DMS53 treated with DMSO at 0.1 percent for 48 hours (cell line): ENCODE measurements at regions not wholly inside any gene's neighbourhood (a gene's known extent, or its start where the extent isn't known, plus 50 kb on each side); places are given as distances from the start of the nearest gene placed in this dataset.

Experiments
- DNase-seq: peaks from one replicate; lab custom pipeline; 2025; ENCODE audit not compliant: unreplicated experiment; lab: John Stamatoyannopoulos, UW

DNA sequence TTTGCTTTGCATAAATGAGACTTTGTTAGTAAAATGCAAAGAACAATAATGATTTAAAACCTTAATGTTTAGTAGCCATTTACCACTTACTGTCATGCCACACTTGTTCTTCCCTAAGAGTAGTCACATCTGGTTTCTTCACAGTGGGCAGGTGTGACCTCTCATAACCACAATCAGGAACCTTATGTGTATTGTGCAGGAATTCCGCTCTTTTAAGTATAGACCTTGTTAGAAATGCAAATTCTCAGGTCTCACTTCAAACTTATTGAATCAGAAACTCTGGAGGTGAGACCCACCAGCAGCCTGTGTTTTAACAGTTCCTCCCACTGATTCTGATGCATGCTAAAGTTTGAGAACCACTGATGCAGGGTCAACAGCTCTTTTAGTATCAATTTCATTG, 518.8 kb upstream of the MEX3C start:
- no peak for DNase-seq

- DNase-seq: no peak
Observed at GRCh38 chr18:51721388-51721787, 523.9 kb upstream of the MEX3C start.

GRCh38 chr18:51721996-51722395, 524.5 kb upstream of the MEX3C start:
- DNase-seq: no peak

- DNase-seq: no peak
Observed at GRCh38 chr18:51724790-51725721, 527.6 kb upstream of the MEX3C start.

DNA sequence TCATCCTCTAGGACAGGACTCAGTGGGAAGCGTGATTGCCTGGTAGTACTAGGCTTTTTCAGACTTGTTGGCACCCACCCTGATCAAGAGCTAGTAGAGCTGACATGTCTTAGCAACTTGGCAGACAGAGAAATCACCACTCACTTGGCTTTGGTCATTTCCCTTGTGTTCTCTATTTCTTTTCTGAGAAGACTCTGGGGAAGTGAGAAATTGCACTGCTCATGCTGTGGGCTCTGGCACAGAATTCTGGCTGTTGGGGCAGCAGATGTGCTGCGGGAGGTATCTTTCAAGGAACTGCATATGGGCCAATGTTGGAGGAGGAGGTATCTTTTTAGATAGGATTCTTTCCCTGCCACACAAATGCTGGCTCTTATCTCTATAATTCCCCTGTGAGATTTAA, 529.1 kb upstream of the MEX3C start:
- DNase-seq: no peak

- no peak for DNase-seq
Observed at GRCh38 chr18:51727780-51728179, 530.3 kb upstream of the MEX3C start.

GRCh38 chr18:51731070-51731469, 533.6 kb upstream of the MEX3C start:
- no peak for DNase-seq

DNA sequence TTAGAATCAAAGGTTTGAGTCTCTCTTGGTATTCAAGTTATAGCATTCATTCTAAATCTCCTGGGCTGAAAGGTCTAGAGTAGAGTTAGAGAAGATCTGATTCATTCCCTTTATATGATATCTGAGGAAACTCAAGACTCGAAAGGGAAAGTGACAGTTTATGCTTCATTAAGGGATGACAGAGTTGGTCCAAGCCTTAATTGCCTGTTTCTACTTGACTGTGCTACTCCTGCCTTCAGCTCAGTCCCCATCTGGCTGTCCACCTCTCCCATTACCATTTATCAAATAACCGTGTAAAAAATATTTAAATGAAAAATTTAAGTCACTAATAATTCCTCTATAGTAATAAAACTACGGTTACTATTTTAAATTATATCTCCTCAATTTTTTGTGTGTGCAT, 537.1 kb upstream of the MEX3C start:
- DNase-seq: no peak

- DNase-seq: peak; percentile 87
Observed at GRCh38 chr18:51739044-51739666, 541.7 kb upstream of the MEX3C start.

- DNase-seq: no peak
Observed at GRCh38 chr18:51751901-51752300, 554.4 kb upstream of the MEX3C start.

- DNase-seq: no peak
Observed at GRCh38 chr18:51753365-51754057, 556.0 kb upstream of the MEX3C start.

GRCh38 chr18:51754566-51754965, 557.1 kb upstream of the MEX3C start:
- DNase-seq: no peak

DNA sequence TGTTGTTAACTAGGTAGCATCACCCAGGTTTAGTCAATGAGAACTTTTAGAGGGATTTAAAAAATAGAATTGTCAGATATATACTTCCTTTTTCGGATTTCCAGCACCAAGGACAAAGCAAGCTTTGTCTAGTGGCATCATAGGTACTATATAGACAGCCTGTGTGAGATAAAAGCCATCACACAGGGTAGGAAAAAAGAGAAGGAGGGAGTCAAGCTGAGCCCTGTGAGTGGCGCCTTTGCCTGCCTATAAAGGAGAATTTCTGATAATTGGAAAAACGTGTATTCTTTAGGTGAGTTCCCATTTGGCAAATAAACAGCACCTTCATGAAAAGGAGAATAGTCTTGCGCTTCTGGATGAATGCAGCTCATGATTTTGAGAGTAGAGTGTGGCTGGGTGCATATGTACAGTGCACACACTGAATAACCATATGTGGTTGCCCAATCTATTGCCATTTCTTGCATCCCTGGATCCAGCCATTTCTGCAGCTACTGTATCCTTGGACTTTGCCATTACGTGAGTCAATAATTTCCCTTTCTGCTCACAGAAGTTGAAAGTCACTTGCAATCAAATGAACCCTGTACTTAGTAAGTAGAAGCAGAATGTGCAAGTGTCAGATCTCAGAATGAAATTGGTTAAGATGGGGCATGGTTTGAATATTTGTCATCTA, 559.9 kb upstream of the MEX3C start:
- DNase-seq: no peak

- DNase-seq: no peak
Observed at GRCh38 chr18:51762373-51762772, 564.9 kb upstream of the MEX3C start.

GRCh38 chr18:51765606-51766360, 568.3 kb upstream of the MEX3C start:
- DNase-seq: no peak

GRCh38 chr18:51767293-51767692, 569.8 kb upstream of the MEX3C start:
- no peak for DNase-seq

DNA sequence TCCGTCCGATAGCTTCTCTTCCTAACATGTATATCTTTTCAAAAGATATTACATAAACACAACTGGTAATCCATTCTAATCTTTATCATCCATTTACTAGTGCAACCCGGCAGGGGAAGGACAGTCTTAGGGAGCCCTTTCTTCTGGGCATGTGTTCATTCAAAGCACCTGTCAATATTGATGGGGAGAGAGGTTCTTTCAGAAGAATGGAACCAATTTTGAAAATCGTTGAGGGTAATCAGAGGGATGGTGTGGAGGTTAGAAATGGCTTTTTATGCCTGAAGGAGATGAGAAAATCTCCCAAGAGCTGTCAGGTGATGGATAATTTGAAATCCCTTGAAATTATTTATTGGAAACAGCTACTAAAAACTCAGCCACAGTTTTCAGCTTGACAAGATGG, 561.9 kb upstream of the DCC start:
- no peak for DNase-seq

- DNase-seq: no peak
Observed at GRCh38 chr18:51789871-51790270, 550.1 kb upstream of the DCC start.

- no peak for DNase-seq
Observed at GRCh38 chr18:51801514-51801913, 538.5 kb upstream of the DCC start.

- no peak for DNase-seq
Observed at GRCh38 chr18:51802569-51803428, 537.2 kb upstream of the DCC start.
